Prostate gland (tissue), 2 donors: ENCODE measurements at regions not wholly inside any gene's neighbourhood (a gene's known extent, or its start where the extent isn't known, plus 50 kb on each side); places are given as distances from the start of the nearest gene placed in this dataset.

Experiments
- CTCF ChIP-seq, 4 experiments: fragments of 200-600 bp in 2 of 4; fragments of 450-650 bp in 2 of 4; sonication (generic) in 2 of 4; IDR thresholded peaks; 1 replicate in 3 of 4; 2 replicates in 1 of 4; pipeline ENCODE4 v1.5.1; 2016 to 2019; ENCODE audit warnings: antibody characterized with exemption in 4 of 4, mild to moderate bottlenecking in 2 of 4, moderate library complexity in 2 of 4
- POLR2A ChIP-seq: fragments of 450-650 bp; IDR thresholded peaks from one replicate; pipeline ENCODE4 v1.6.1; 2016; ENCODE audit warnings: antibody characterized with exemption, mild to moderate bottlenecking
- POLR2AphosphoS5 ChIP-seq: sonication (generic); formaldehyde crosslinking; IDR thresholded peaks from one replicate; pipeline ENCODE4 v1.6.1; 2017; ENCODE audit warnings: antibody characterized with exemption

- TF ChIP-seq CTCF (IDR thresholded peaks at IDR 0.05) (no peak), POLR2A (no peak), POLR2AphosphoS5 (no peak)
These were observed 288.5 kb downstream of the IRS2 start for GRCh38 chr13:109497917-109498316.
